HEK293 (cell line): ENCODE measurements at regions not wholly inside any gene's neighbourhood (a gene's known extent, or its start where the extent isn't known, plus 50 kb on each side); places are given as distances from the start of the nearest gene placed in this dataset.

Experiments used
- CTCF ChIP-seq: fragments of 450-650 bp; formaldehyde crosslinking; IDR thresholded peaks from 2 replicates; pipeline ENCODE4 v1.5.1; 2016; ENCODE audit warnings: missing biosample characterization, missing genetic modification characterization
- SETDB1 ChIP-seq: IDR thresholded peaks from one replicate; pipeline ENCODE4 v1.6.1; 2017; ENCODE audit warnings: mild to moderate bottlenecking, low read length, moderate library complexity, mixed read lengths; ENCODE audit not compliant: insufficient read length
- ZBTB21 ChIP-seq: fragments of 450-650 bp; formaldehyde crosslinking; IDR thresholded peaks from 2 replicates; pipeline ENCODE4 v1.5.1; 2017; ENCODE audit warnings: missing biosample characterization, missing genetic modification characterization
- ZBTB26 ChIP-seq: fragments of 450-650 bp; formaldehyde crosslinking; optimal IDR thresholded peaks from 2 replicates; pipeline ENCODE3; 2016; ENCODE audit warnings: missing biosample characterization, mild to moderate bottlenecking, missing genetic modification characterization
- ZFP69B ChIP-seq: fragments of 450-650 bp; formaldehyde crosslinking; IDR thresholded peaks from 2 replicates; pipeline ENCODE4 v1.5.1; 2016; ENCODE audit warnings: missing biosample characterization, missing genetic modification characterization
- ZNF132 ChIP-seq: fragments of 450-650 bp; formaldehyde crosslinking; IDR thresholded peaks from 2 replicates; pipeline ENCODE4 v1.5.1; 2017; ENCODE audit warnings: missing biosample characterization, missing genetic modification characterization, borderline replicate concordance
- ZNF138 ChIP-seq: fragments of 450-650 bp; formaldehyde crosslinking; IDR thresholded peaks from 2 replicates; pipeline ENCODE4 v1.5.1; 2016; ENCODE audit warnings: missing biosample characterization, missing genetic modification characterization, borderline replicate concordance
- ZNF169 ChIP-seq: fragments of 450-650 bp; formaldehyde crosslinking; IDR thresholded peaks from 2 replicates; pipeline ENCODE4 v1.5.1; 2016; ENCODE audit warnings: missing biosample characterization, missing genetic modification characterization
- ZNF174 ChIP-seq: fragments of 450-650 bp; formaldehyde crosslinking; IDR thresholded peaks from 2 replicates; pipeline ENCODE4 v1.5.0; 2017; ENCODE audit warnings: missing biosample characterization, mild to moderate bottlenecking, missing genetic modification characterization
- ZNF549 ChIP-seq: fragments of 450-650 bp; IDR thresholded peaks from 2 replicates; pipeline ENCODE4 v1.5.1; 2018; ENCODE audit warnings: missing biosample characterization, missing genetic modification characterization, mild to moderate bottlenecking, inconsistent platforms, moderate library complexity

GRCh38 chr6:49082611-49083010, 380.4 kb downstream of the MMUT start:
- TF ChIP-seq ZNF549 (tag by site-specific recombination) (no peak), CTCF (tag by site-specific recombination) (no peak), ZBTB21 (tag by site-specific recombination) (no peak), ZNF174 (tag by site-specific recombination) (no peak), ZNF138 (tag by site-specific recombination) (no peak), ZFP69B (tag by site-specific recombination) (no peak), ZNF132 (tag by site-specific recombination) (no peak), ZBTB26 (no peak), SETDB1 (no peak), ZNF169 (no peak)
